Naive B cell (primary cell): ENCODE measurements at regions not wholly inside any gene's neighbourhood (a gene's known extent, or its start where the extent isn't known, plus 50 kb on each side); places are given as distances from the start of the nearest gene placed in this dataset.
A peak's percentile ranks its signal among the peaks of the same experiment; 100 is the strongest.

Source experiments
- ATAC-seq, 2 donors: fragments of 150-1000 bp; cut with Tn5 transposase; 2 replicates each; pipeline ENCODE4 v1.10.0; 2021; ENCODE audit warnings: low read depth in 2 of 2, mild to moderate bottlenecking in 2 of 2, moderate library complexity in 2 of 2
- DNase-seq: peaks from one replicate; pipeline ENCODE4 v3.0.0; 2022
- H3K27ac Mint-ChIP-seq, 6 donors: one replicate each; pipeline ENCODE4 v1.8.0; 2020 to 2022; ENCODE audit warnings: mild to moderate bottlenecking in 6 of 6, mixed read lengths in 6 of 6, moderate library complexity in 5 of 6, inconsistent platforms in 2 of 6
- H3K27me3 Mint-ChIP-seq, 3 donors: one replicate each; pipeline ENCODE4 v1.8.0; 2021 to 2022; ENCODE audit warnings: mixed read lengths in 3 of 3, mild to moderate bottlenecking in 1 of 3
- H3K36me3 Mint-ChIP-seq, 2 donors: one replicate each; pipeline ENCODE4 v1.8.0; 2020 to 2022; ENCODE audit warnings: mixed read lengths in 2 of 2, inconsistent platforms in 1 of 2, mild to moderate bottlenecking in 1 of 2
- H3K4me1 Mint-ChIP-seq, 3 donors: one replicate each; pipeline ENCODE4 v1.8.0; 2020 to 2022; ENCODE audit warnings: mixed read lengths in 3 of 3, inconsistent platforms in 1 of 3, mild to moderate bottlenecking in 1 of 3, moderate library complexity in 1 of 3
- H3K4me3 Mint-ChIP-seq, 8 donors: one replicate each; pipeline ENCODE4 v1.8.0; 2020 to 2022; ENCODE audit warnings: mild to moderate bottlenecking in 8 of 8, mixed read lengths in 8 of 8, moderate library complexity in 8 of 8, inconsistent platforms in 2 of 8
- H3K9me3 Mint-ChIP-seq, 7 donors: one replicate each; pipeline ENCODE4 v1.8.0; 2020 to 2022; ENCODE audit warnings: mixed read lengths in 7 of 7, mild to moderate bottlenecking in 5 of 7, inconsistent platforms in 2 of 7, moderate library complexity in 1 of 7

DNA sequence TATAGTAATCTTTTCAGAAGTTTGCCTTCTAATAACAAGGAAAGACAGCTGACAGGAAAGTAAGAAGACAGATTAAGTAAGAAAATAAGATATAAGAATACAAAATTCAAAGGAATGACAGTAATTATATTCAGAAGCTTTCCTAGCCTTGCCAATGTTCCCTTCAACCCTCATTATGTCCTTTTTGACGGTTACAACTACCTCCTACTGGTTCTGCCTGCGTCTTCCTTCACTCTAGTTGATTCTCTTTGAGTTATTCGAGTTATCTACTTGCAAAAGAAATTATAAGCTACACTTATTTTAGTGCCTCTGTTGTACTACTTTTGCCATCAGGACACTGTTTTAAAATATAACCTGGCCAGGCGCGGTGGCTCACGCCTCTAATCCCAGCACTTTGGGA is 218.9 kb upstream of the GYPC start:
- DNase-seq (no peak), ATAC-seq (no peak)
- H3K4me3 Mint-ChIP-seq, result peak overlapping the region in 1 of 8 donors; percentile 36
- no peaks in the 10 kb centered on the region for H3K36me3 Mint-ChIP-seq
- H3K9me3 Mint-ChIP-seq, result peaks cover 0 to 3% (median 1%) of the 10 kb centered on the region in 7 donors
- no peak overlapping the region for H3K27ac Mint-ChIP-seq
- H3K27me3 Mint-ChIP-seq, result peaks cover 8 to 12% (median 9%) of the 10 kb centered on the region in 3 donors
- no peaks in the 10 kb centered on the region for H3K4me1 Mint-ChIP-seq

DNA sequence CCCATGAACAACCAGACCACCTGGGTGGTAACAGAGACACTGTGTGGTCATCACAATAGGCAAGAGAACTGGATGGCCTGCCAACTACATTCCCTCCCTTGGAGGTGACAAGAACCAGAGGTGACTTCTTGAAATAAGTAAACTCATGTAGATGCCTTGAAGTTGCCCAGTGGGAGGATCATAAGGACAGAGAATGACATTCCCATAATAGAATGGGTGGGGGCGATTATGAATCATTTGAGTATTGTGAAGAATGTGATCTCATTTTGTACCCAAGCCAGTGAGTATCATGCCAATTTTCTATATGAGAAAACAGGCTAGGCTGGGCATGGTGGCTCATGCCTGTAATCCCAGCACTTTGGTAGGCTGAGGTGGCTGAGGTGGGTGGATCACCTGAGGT is 211.4 kb upstream of the GYPC start:
- Mint-ChIP-seq H3K27ac (no peak overlapping the region), H3K4me1 (no peaks in the 10 kb centered on the region), H3K9me3 (peaks cover 0 to 3% (median 0%) of the 10 kb centered on the region in 7 donors), H3K27me3 (peaks cover 0 to 18% (median 4%) of the 10 kb centered on the region in 3 donors), H3K36me3 (no peaks in the 10 kb centered on the region), H3K4me3 (no peak overlapping the region)
- DNase-seq, result no peak
- ATAC-seq, result no peak

DNA sequence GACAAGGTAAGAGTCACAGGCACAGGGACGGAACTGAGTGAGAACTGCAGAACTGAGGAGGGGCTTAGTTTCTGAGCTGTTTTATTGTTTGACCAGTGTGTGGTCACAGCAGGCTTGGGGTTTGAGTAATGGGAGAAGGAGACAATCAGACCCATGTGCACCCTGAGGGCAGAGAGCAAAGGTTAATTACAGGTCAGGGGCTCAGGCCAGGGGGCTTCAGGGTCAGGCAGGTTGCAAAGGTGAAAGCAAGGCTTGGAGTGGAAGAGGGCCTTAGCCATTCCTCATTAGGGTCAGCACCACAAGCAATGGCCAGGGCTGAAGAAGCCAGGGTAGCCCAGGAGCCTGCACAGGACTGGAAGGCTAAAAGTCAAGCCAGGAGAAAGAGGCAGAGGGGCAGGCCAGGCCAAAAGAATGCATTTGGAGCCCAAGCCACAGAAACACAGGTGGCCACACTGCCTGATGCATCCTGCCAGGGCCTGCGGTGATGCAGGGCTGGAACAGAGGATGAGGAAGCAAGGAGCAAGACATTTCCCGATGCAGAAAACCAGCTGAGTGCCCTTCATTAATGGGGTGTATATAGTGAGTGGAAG is 209.8 kb upstream of the GYPC start:
- no peak overlapping the region for H3K4me3 Mint-ChIP-seq
- no peak for ATAC-seq
- no peak for DNase-seq
- H3K36me3 Mint-ChIP-seq, result no peaks in the 10 kb centered on the region
- H3K27ac Mint-ChIP-seq, result no peak overlapping the region
- H3K27me3 Mint-ChIP-seq, result peaks cover 0 to 12% (median 4%) of the 10 kb centered on the region in 3 donors
- H3K9me3 Mint-ChIP-seq, result peaks cover 0 to 4% (median 2%) of the 10 kb centered on the region in 7 donors
- H3K4me1 Mint-ChIP-seq, result no peaks in the 10 kb centered on the region

DNA sequence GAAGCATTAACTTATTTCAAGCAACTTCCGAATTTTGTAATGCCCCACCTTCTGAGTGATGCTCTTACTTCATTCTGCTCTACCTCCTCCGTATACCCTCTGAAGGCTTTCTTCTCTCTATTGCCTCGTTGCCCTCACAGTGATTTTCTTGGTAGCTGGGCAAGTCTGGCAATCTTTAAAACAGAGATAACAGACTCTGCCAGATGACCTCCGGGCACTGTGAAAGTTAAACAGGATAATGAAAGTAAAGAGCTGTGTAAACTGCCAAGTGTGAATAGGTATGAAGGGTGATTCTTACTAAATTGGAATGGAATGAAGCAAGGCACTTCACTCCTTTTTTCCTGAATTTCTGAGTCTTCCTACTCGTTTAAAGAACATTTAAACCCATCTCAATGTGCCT is 207.3 kb upstream of the GYPC start:
- H3K27ac Mint-ChIP-seq, result no peak overlapping the region
- no peaks in the 10 kb centered on the region for H3K4me1 Mint-ChIP-seq
- no peaks in the 10 kb centered on the region for H3K36me3 Mint-ChIP-seq
- peaks cover 0 to 11% (median 0%) of the 10 kb centered on the region in 3 donors for H3K27me3 Mint-ChIP-seq
- DNase-seq (no peak), ATAC-seq (no peak)
- peak overlapping the region in 2 of 8 donors; percentile 16 to 48 for H3K4me3 Mint-ChIP-seq
- peaks cover 0 to 4% (median 2%) of the 10 kb centered on the region in 7 donors for H3K9me3 Mint-ChIP-seq

DNA sequence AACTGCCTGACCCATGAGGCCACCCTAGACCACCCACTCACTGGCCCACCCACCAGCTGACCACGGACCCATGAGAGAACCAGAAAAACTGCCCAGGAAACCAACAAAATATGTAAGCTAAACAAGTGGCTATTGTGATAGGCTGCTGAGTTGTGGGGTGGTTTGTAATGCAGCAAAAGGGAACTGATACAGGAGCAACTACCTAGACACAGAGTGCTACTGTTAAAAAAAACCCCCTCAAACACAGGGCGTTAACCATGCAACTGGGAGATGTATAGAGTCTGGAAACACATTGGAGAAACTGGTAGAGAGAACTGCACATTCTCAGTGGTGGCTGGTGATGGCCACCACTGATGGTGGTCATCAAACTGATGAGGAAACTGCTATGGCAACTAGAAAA is 206.3 kb upstream of the GYPC start:
- Mint-ChIP-seq H3K36me3 (no peaks in the 10 kb centered on the region), H3K4me1 (no peaks in the 10 kb centered on the region), H3K27me3 (peaks cover 0 to 6% (median 4%) of the 10 kb centered on the region in 3 donors), H3K9me3 (peaks cover 0 to 7% (median 4%) of the 10 kb centered on the region in 7 donors), H3K4me3 (no peak overlapping the region), H3K27ac (no peak overlapping the region)
- ATAC-seq (no peak), DNase-seq (no peak)

DNA sequence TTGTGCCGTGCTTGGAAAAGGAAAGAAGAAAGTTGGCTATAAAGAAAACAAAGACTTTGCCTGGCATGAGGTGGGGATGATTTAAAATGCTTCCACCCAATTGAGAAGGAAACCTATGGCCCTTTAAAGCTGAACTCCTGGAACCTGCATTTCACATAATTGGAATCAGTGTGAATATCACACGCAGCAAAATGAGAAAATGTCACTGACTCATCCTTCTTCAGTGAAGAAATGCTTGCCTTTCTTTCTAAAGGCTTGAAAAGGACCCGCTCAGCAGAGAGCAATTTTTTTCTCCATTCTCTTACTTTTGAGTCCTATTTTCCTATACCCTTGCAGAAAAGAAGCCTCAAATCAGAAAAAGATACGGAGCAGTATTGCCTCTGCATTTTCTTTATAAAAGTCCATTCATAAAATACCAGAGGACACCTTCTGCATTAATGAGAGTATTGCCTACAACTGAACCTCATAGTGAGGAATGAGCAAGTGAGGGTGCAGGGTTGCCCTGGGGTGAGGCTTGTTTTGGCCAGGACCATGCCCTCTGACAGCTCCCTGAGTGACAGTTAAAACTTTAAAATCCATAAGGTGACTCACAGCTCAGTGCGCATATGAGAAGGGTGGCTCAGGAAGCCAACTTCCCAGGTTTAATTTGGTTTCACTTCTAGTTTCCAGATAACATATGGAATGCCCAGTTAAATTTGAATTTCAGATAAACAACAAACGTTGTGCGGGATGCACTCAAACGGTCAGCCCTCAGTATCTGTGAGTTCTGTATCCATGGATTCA is 191.9 kb upstream of the GYPC start:
- Mint-ChIP-seq H3K27me3 (peaks cover 7 to 21% (median 8%) of the 10 kb centered on the region in 3 donors), H3K27ac (peak overlapping the region in 1 of 6 donors; percentile 22), H3K4me3 (no peak overlapping the region), H3K36me3 (no peaks in the 10 kb centered on the region), H3K9me3 (peaks cover 0 to 4% (median 0%) of the 10 kb centered on the region in 7 donors), H3K4me1 (peaks cover 0 to 5% (median 0%) of the 10 kb centered on the region in 3 donors)
- ATAC-seq (no peak), DNase-seq (no peak)

DNA sequence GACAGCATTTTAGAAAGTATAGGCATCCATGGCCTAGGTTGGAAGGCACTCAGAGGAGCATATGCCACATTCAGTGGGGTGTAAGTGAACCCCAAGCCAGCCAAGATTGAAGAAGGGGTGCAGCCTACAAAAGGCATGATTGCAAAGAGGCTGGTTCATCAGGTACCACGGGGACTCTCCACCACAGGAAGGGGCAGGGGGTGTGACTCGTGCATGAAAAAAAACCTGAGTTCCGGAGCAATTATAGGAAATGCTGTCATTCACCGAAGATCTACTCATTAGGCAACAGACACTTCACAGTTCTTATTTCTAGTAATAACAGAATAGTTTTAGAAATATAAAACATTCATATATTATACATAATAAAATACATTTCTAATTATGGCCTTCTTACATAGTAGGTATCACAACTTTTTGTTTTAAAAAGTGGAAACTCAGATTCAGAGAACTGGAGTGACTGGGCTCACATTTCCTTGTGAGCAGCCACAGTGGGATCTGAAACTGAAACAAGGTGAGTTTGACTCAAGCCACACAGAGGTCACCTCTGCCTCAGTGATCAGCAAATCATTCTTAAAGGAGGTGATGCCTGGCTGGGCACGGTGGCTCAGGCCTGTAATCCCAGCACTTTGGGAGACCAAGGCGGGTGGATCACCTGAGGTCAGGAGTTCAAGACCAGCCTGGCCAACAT is 188.4 kb upstream of the GYPC start:
- H3K4me1 Mint-ChIP-seq, result peaks cover 0 to 5% (median 0%) of the 10 kb centered on the region in 3 donors
- no peak overlapping the region for H3K27ac Mint-ChIP-seq
- H3K27me3 Mint-ChIP-seq, result peaks cover 4 to 8% (median 8%) of the 10 kb centered on the region in 3 donors
- DNase-seq, result no peak
- no peak for ATAC-seq
- H3K9me3 Mint-ChIP-seq, result no peaks in the 10 kb centered on the region
- no peaks in the 10 kb centered on the region for H3K36me3 Mint-ChIP-seq
- H3K4me3 Mint-ChIP-seq, result no peak overlapping the region

DNA sequence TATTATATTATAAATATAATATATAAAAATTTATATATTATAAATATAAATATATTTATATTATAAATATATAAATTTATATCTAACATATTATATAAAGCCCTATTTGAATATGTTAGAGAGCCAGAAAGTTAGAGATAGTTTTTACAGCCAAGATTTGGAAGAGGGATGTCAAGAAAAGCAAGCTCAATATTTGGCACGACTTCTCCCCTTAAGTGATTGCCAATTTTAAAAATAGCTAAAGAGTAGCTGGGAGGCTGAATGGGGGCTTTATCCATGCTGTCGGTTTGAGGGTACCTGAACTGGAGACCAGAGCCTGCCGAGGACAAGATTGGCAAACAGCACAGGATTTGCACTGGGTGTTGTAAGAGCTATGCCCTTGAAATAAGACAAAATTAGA is 180.9 kb upstream of the GYPC start:
- DNase-seq (no peak), ATAC-seq (no peak)
- H3K9me3 Mint-ChIP-seq, result peaks cover 0 to 7% (median 2%) of the 10 kb centered on the region in 7 donors
- H3K4me3 Mint-ChIP-seq, result no peak overlapping the region
- no peaks in the 10 kb centered on the region for H3K4me1 Mint-ChIP-seq
- peaks cover 12 to 14% (median 13%) of the 10 kb centered on the region in 3 donors for H3K27me3 Mint-ChIP-seq
- no peaks in the 10 kb centered on the region for H3K36me3 Mint-ChIP-seq
- H3K27ac Mint-ChIP-seq, result no peak overlapping the region

DNA sequence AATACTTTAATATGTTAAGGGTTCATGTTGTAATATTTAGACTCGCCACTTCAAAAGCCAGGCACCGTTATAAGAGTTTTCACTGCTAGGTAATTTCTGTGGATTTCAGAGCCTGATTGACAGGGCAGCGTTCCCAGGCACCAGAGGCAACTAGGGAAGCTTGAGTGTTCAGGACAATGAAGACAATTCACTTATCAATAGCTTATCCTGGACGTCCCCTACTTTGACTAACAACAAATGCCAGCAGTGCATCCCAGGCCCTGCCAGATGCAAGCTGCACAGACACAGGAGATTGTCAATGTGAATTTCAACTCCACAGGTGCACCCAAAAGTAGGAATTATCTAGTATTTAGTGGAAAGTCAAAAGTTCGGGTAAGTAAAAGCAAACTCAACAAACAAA is 179.3 kb upstream of the GYPC start:
- Mint-ChIP-seq H3K4me3 (no peak overlapping the region), H3K4me1 (no peaks in the 10 kb centered on the region), H3K27me3 (peaks cover 12 to 13% (median 13%) of the 10 kb centered on the region in 3 donors), H3K36me3 (no peaks in the 10 kb centered on the region), H3K9me3 (peaks cover 0 to 7% (median 2%) of the 10 kb centered on the region in 7 donors), H3K27ac (no peak overlapping the region)
- ATAC-seq, result no peak
- no peak for DNase-seq

DNA sequence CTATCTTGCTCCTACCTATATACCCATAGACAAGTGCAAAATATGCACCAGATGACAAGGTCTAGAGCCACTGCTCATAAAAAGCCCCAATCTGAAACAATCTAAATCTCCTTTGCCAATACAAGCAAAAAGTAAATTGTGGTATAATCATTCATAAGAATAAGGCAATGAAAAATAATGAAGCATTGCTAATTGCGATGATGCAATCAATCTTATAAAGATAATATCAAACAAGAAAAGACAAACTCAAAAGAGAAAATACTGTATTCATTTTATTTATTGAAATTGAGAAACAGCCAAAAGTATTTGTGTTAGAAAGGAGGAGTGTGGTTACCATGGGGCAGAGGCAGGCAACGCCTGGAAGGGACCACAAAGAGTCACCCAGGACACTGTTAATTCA is 175.9 kb upstream of the GYPC start:
- Mint-ChIP-seq H3K9me3 (peaks cover 0 to 7% (median 2%) of the 10 kb centered on the region in 7 donors), H3K4me3 (no peak overlapping the region), H3K27me3 (peaks cover 0 to 4% (median under 1%) of the 10 kb centered on the region in 3 donors), H3K27ac (no peak overlapping the region), H3K36me3 (no peaks in the 10 kb centered on the region), H3K4me1 (no peaks in the 10 kb centered on the region)
- DNase-seq (no peak), ATAC-seq (no peak)

DNA sequence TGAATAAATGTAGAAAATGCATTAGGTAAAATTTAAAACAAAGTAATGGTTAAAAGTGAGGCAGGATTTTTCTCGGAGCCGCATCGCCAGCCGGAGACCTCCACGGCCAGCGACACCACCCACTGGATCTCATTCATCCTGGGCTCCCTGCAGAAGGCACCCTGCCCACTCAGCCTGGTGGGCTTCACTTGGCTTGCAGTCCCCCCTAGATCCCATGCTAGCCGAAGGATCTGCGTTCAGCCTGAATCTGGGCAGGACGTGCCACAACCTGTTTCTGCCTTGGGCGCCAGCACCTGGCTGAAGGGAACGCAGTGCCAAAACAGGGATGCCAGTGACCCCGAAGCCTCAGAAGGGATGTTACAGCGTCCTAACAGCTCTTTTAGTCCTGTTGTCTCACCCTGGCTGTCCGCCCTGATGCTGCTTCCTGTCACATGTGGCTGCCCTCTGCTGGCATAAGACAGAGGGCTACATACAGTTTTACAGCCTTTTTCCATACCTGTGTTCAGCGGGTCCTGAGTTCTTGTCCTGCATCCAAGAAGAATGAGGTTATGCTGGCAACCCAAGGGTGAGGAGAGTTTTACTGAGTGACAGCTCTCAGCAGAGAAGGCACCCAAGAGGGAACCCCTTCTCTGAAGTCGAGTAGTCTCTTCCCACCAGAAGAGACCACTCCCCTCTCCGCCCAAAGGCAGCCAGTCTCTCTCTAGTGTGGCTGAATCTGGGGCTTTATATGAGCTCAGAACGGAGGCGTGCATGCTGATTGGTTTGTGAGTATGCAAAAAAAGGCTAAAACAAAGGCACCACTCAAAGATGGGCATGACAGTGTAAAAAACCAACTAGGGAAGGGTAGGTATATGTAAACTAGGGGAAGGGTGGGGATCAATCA is 173.1 kb upstream of the GYPC start:
- Mint-ChIP-seq H3K36me3 (no peaks in the 10 kb centered on the region), H3K27me3 (peaks cover 5 to 11% (median 5%) of the 10 kb centered on the region in 3 donors), H3K4me3 (no peak overlapping the region), H3K4me1 (no peaks in the 10 kb centered on the region), H3K9me3 (peaks cover 0 to 7% (median 2%) of the 10 kb centered on the region in 7 donors), H3K27ac (no peak overlapping the region)
- no peak for DNase-seq
- ATAC-seq, result no peak

DNA sequence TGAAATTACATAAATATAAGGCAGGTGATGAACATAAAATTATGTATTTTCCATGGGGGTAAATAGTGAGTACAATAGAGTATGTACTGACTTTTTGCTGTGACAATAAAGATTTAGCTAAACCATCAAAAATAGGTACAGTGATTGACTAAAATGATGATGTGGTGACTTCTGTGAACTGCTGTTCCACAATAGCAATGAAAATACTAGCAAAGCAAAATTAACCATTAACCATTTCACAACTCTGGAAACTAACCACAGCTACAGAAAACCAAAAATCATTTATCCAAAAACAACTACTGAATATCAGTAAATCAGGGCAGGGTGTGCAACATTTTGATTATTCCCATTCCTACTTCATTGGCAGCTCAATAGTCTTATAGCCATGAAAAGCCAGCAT is 161.4 kb upstream of the GYPC start:
- Mint-ChIP-seq H3K4me1 (no peaks in the 10 kb centered on the region), H3K27ac (no peak overlapping the region)

DNA sequence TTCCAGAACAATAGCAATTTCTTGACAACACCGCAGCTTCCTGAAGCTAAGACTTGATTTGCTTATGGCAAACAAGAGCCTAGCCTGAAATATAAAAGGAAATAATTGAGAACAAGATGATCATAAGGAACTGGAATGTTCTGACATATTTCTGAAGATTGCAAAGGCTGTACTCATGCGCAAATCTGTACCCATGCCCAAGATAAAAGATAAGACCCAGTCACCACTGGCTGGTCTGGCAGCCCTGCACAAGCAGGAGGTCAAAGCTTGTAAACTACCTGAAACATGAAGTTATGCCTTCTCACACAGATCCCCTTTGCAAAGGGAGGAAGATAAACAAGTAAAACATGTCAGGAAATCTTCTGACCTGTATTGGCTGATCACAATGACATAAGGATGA is 160.8 kb upstream of the GYPC start:
- H3K9me3 Mint-ChIP-seq, result peaks cover 7 to 52% (median 12%) of the 10 kb centered on the region in 7 donors
- no peak overlapping the region for H3K4me3 Mint-ChIP-seq
- no peak for DNase-seq
- H3K4me1 Mint-ChIP-seq, result no peaks in the 10 kb centered on the region
- no peak overlapping the region for H3K27ac Mint-ChIP-seq
- H3K36me3 Mint-ChIP-seq, result peaks cover 0 to 10% of the 10 kb centered on the region in 2 donors
- ATAC-seq, result no peak
- peaks cover 0 to 5% (median 0%) of the 10 kb centered on the region in 3 donors for H3K27me3 Mint-ChIP-seq

More for the DNA sequence above, 161.4 kb upstream of the GYPC start:
- H3K36me3 Mint-ChIP-seq, result peaks cover 0 to 10% of the 10 kb centered on the region in 2 donors
- ATAC-seq (no peak), DNase-seq (no peak)
- H3K4me3 Mint-ChIP-seq, result no peak overlapping the region
- peaks cover 7 to 52% (median 12%) of the 10 kb centered on the region in 7 donors for H3K9me3 Mint-ChIP-seq
- H3K27me3 Mint-ChIP-seq, result peaks cover 0 to 5% (median 0%) of the 10 kb centered on the region in 3 donors
